Mesendoderm (in vitro differentiated cells): ENCODE measurements at regions not wholly inside any gene's neighbourhood (a gene's known extent, or its start where the extent isn't known, plus 50 kb on each side); places are given as distances from the start of the nearest gene placed in this dataset.

ENCODE experiments used
- DNase-seq: peaks from one replicate; pipeline ENCODE4 v3.0.0; 2013
- H2AK5ac ChIP-seq: 2 replicates; pipeline ENCODE4 v1.6.1; 2013; ENCODE audit warnings: low read length, inconsistent platforms
- H2BK120ac ChIP-seq: 2 replicates; pipeline ENCODE4 v1.6.1; 2013; ENCODE audit warnings: low read depth, mild to moderate bottlenecking, low read length, moderate library complexity, mixed read lengths
- H2BK15ac ChIP-seq: replicated peaks from 2 replicates; pipeline ENCODE4 v1.6.1; 2013; ENCODE audit warnings: low read depth, mild to moderate bottlenecking, moderate library complexity
- H2BK5ac ChIP-seq: 2 replicates; pipeline ENCODE4 v1.6.1; 2013; ENCODE audit warnings: low read length, inconsistent platforms
- H3K18ac ChIP-seq: 2 replicates; pipeline ENCODE4 v1.6.1; 2013; ENCODE audit warnings: mild to moderate bottlenecking, low read length, mixed read lengths
- H3K23ac ChIP-seq: one replicate; pipeline ENCODE4 v1.6.1; 2013; ENCODE audit warnings: low read length
- H3K27ac ChIP-seq: 2 replicates; pipeline ENCODE4 v1.5.1; 2013; ENCODE audit warnings: low read depth, mild to moderate bottlenecking, inconsistent platforms, low read length, moderate library complexity
- H3K27me3 ChIP-seq: 2 replicates; pipeline ENCODE4 v1.6.1; 2013; ENCODE audit warnings: low read length, control low read depth, mild to moderate bottlenecking, inconsistent platforms; ENCODE audit not compliant: insufficient read depth, poor library complexity
- H3K36me3 ChIP-seq: 2 replicates; pipeline ENCODE4 v1.6.1; 2013; ENCODE audit warnings: low read length, inconsistent platforms; ENCODE audit not compliant: control insufficient read depth, insufficient read depth
- H3K4ac ChIP-seq: one replicate; pipeline ENCODE4 v1.6.1; 2013; ENCODE audit warnings: low read depth, mild to moderate bottlenecking, low read length, moderate library complexity
- H3K4me1 ChIP-seq: 2 replicates; pipeline ENCODE4 v1.6.1; 2013; ENCODE audit warnings: low read depth, low read length, inconsistent platforms; ENCODE audit not compliant: control insufficient read depth
- H3K4me2 ChIP-seq: 2 replicates; pipeline ENCODE4 v1.6.1; 2013; ENCODE audit warnings: low read length
- H3K4me3 ChIP-seq: 2 replicates; pipeline ENCODE4 v1.5.1; 2013; ENCODE audit warnings: mild to moderate bottlenecking, low read length
- H3K56ac ChIP-seq: one replicate; pipeline ENCODE4 v1.6.1; 2013; ENCODE audit warnings: low read length
- H3K79me1 ChIP-seq: 2 replicates; pipeline ENCODE4 v1.6.1; 2013; ENCODE audit warnings: low read length, inconsistent platforms
- H3K79me2 ChIP-seq: 2 replicates; pipeline ENCODE4 v1.6.1; 2013; ENCODE audit warnings: mild to moderate bottlenecking, low read length; ENCODE audit not compliant: control insufficient read depth, insufficient read depth
- H3K9ac ChIP-seq: 2 replicates; pipeline ENCODE4 v1.6.1; 2013; ENCODE audit warnings: low read length, inconsistent platforms
- H4K5ac ChIP-seq: one replicate; pipeline ENCODE4 v1.6.1; 2013; ENCODE audit warnings: low read length
- H4K8ac ChIP-seq: one replicate; pipeline ENCODE4 v1.6.1; 2013; ENCODE audit warnings: low read depth, mild to moderate bottlenecking, control low read depth, low read length, moderate library complexity
- WGBS: extraction: QIAGEN DNeasy Blood & Tissue Kit; methylation state at CpG from one replicate; pipeline ENCODE4 v1.1.7; 2013; ENCODE audit warnings: low lambda C conversion rate, missing lambda C conversion rate; ENCODE audit not compliant: insufficient coverage; ENCODE audit errors: extremely low coverage; 5-methylcytosine and 5-hydroxymethylcytosine counted together

DNA sequence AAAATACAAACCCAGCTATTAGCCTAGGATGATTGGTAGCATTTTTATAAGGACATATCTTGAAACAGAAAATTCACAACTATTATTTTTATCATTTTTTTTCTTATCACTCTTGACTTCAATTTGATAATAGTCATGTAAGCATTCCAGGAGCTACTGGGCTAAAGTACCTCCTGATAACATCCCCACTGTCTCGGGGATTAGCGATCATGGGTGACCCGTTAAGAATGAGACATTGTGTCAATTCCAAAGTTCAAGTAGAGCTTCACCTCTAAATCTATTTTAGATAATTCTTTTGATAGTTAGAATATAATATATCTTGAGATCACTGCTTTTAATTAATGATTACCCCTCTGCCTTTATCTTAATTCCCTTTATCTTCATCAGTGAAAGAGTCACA is 1204.5 kb upstream of the CHAC2 start:
- Histone ChIP-seq H2AK5ac (no peak overlapping the region), H3K79me1 (no peaks in the 10 kb centered on the region), H3K9ac (no peak overlapping the region), H3K23ac (no peak overlapping the region), H3K27me3 (no peaks in the 10 kb centered on the region), H3K4me1 (no peaks in the 10 kb centered on the region), H3K4me2 (no peak overlapping the region), H2BK15ac (no peak overlapping the region), H3K27ac (no peak overlapping the region), H3K4me3 (no peak overlapping the region), H3K56ac (no peak overlapping the region), H2BK120ac (no peak overlapping the region), H4K8ac (no peak overlapping the region), H3K36me3 (no peaks in the 10 kb centered on the region), H2BK5ac (no peak overlapping the region), H3K79me2 (no peaks in the 10 kb centered on the region), H3K18ac (no peak overlapping the region), H4K5ac (no peak overlapping the region), H3K4ac (no peak overlapping the region)
- peak; percentile 59 for DNase-seq
- WGBS = no CpG with 5 or more reads among the region's 3 CpGs

DNA sequence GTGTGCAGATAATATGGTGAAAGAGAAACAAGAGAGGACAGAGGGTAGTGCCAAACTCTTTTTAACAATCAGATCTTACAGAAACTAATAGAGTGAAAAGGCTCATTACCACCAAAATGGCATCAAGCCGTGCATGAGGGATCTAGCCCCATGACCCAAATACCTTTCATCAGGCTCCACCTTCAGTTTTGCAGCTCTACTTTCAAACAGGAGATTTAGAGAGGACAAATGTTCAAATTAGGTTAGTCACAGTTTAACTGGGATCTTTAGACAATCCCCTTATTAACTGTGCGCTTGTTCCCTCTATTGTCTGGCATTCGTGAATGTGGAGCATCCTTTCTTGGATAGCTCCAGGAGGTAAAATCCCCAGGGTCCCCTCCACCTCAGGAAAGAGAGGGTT is 1209.3 kb upstream of the CHAC2 start:
- WGBS = no CpG with 5 or more reads among the region's 3 CpGs

GRCh38 chr2:52542297-52542696 is 1225.3 kb upstream of the CHAC2 start:
- H3K56ac ChIP-seq = no peak overlapping the region
- no peaks in the 10 kb centered on the region for H3K36me3 ChIP-seq
- H3K4me1 ChIP-seq = no peaks in the 10 kb centered on the region
- no peaks in the 10 kb centered on the region for H3K79me2 ChIP-seq
- no peak overlapping the region for H3K27ac ChIP-seq
- H2BK120ac ChIP-seq = no peak overlapping the region
- H3K18ac ChIP-seq = no peak overlapping the region
- H3K27me3 ChIP-seq = no peaks in the 10 kb centered on the region
- WGBS = no CpG with 5 or more reads among the region's 10 CpGs
- H2BK5ac ChIP-seq = no peak overlapping the region
- no peak overlapping the region for H3K23ac ChIP-seq
- no peak overlapping the region for H3K9ac ChIP-seq
- no peak overlapping the region for H2AK5ac ChIP-seq
- no peak overlapping the region for H3K4me3 ChIP-seq
- H3K79me1 ChIP-seq = no peaks in the 10 kb centered on the region
- no peak for DNase-seq
- no peak overlapping the region for H3K4ac ChIP-seq
- H4K8ac ChIP-seq = no peak overlapping the region
- H2BK15ac ChIP-seq = no peak overlapping the region
- H3K4me2 ChIP-seq = no peak overlapping the region
- H4K5ac ChIP-seq = no peak overlapping the region

More for the DNA sequence above, 1209.3 kb upstream of the CHAC2 start:
- Histone ChIP-seq H3K18ac (no peak overlapping the region), H3K79me2 (no peaks in the 10 kb centered on the region), H3K56ac (no peak overlapping the region), H3K4ac (no peak overlapping the region), H4K5ac (no peak overlapping the region), H3K4me3 (no peak overlapping the region), H3K36me3 (no peaks in the 10 kb centered on the region), H3K27ac (no peak overlapping the region), H3K9ac (no peak overlapping the region), H2BK5ac (no peak overlapping the region), H3K79me1 (no peaks in the 10 kb centered on the region), H2AK5ac (no peak overlapping the region), H3K23ac (no peak overlapping the region), H3K4me2 (no peak overlapping the region), H3K4me1 (no peaks in the 10 kb centered on the region), H3K27me3 (no peaks in the 10 kb centered on the region), H2BK15ac (no peak overlapping the region), H2BK120ac (no peak overlapping the region), H4K8ac (no peak overlapping the region)
- DNase-seq = no peak

GRCh38 chr2:52539026-52539970 is 1228.3 kb upstream of the CHAC2 start:
- H3K36me3 ChIP-seq = no peaks in the 10 kb centered on the region
- H4K5ac ChIP-seq = no peak overlapping the region
- no peaks in the 10 kb centered on the region for H3K79me1 ChIP-seq
- no peaks in the 10 kb centered on the region for H3K27me3 ChIP-seq
- WGBS = no CpG with 5 or more reads among the region's 6 CpGs
- no peak overlapping the region for H3K4ac ChIP-seq
- H3K23ac ChIP-seq = no peak overlapping the region
- no peak overlapping the region for H3K4me2 ChIP-seq
- no peaks in the 10 kb centered on the region for H3K79me2 ChIP-seq
- no peaks in the 10 kb centered on the region for H3K4me1 ChIP-seq
- H3K27ac ChIP-seq = no peak overlapping the region
- no peak overlapping the region for H2BK120ac ChIP-seq
- no peak overlapping the region for H3K18ac ChIP-seq
- DNase-seq = no peak
- no peak overlapping the region for H2BK15ac ChIP-seq
- no peak overlapping the region for H4K8ac ChIP-seq
- no peak overlapping the region for H2BK5ac ChIP-seq
- H3K56ac ChIP-seq = no peak overlapping the region
- no peak overlapping the region for H2AK5ac ChIP-seq
- no peak overlapping the region for H3K4me3 ChIP-seq
- no peak overlapping the region for H3K9ac ChIP-seq

DNA sequence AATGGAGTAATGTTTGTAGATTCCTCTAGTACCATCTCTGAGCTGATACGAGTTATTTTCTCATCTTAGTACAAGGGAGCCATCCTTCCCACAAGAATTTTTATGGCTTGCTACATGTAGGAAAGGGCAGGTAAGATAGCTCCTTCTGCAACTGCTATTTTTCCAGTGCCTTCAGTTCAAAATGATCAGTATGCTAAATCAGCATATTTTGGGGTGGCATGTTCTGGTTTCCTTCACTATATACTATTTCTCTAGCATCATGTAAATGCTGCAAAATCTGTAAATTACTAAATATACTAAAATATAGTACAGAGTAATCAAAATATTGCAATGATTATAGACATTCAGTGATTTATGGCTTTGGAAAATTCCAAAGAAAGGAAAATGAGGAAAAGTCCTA is 1230.0 kb upstream of the CHAC2 start:
- Histone ChIP-seq H3K36me3 (no peaks in the 10 kb centered on the region), H3K4ac (no peak overlapping the region), H4K8ac (no peak overlapping the region), H4K5ac (no peak overlapping the region), H3K4me2 (no peak overlapping the region), H3K4me3 (no peak overlapping the region), H3K56ac (no peak overlapping the region), H3K79me2 (no peaks in the 10 kb centered on the region), H3K23ac (no peak overlapping the region), H2BK5ac (no peak overlapping the region), H3K9ac (no peak overlapping the region), H3K27me3 (no peaks in the 10 kb centered on the region), H3K18ac (no peak overlapping the region), H3K79me1 (no peaks in the 10 kb centered on the region), H2BK120ac (no peak overlapping the region), H2AK5ac (no peak overlapping the region), H2BK15ac (no peak overlapping the region), H3K4me1 (no peaks in the 10 kb centered on the region), H3K27ac (no peak overlapping the region)
- no CpG with 5 or more reads among the region's 1 CpG for WGBS
- no peak for DNase-seq
